ENCODE measurements at regions not wholly inside any gene's neighbourhood (a gene's known extent, or its start where the extent isn't known, plus 50 kb on each side); places are given as distances from the start of the nearest gene placed in this dataset.

- Histone ChIP-seq H3K79me2 (ENCODE audit: control insufficient read depth, insufficient read depth, low read length) (no peaks in the 10 kb centered on the region), H2AFZ (ENCODE audit: low read depth, low read length) (no peak overlapping the region), H3K4me2 (ENCODE audit: insufficient read depth, low read length) (no peak overlapping the region), H3K4me1 (replicated peaks in 1 of 2; ENCODE audit: control insufficient read depth in 2 of 2, insufficient read depth in 2 of 2, low read length in 2 of 2) (no peaks in the 10 kb centered on the region), H3K27me3 (ENCODE audit: control insufficient read depth in 2 of 2, insufficient read depth in 2 of 2, low read length in 2 of 2) (no peaks in the 10 kb centered on the region), H4K20me1 (replicated peaks; ENCODE audit: control insufficient read depth, insufficient read depth, low read length) (no peaks in the 10 kb centered on the region), H3K4me3 (no peak overlapping the region), H3K9ac (ENCODE audit: insufficient read depth in 1 of 2, low read depth in 2 of 2, low read length in 2 of 2) (no peak overlapping the region), H3K36me3 (ENCODE audit: control insufficient read depth, insufficient read depth, low read length) (no peaks in the 10 kb centered on the region), H3K9me3 (replicated peaks; ENCODE audit: control insufficient read depth, insufficient read depth, low read depth, low read length) (no peaks in the 10 kb centered on the region), H3K9me1 (ENCODE audit: control insufficient read depth, insufficient read depth, low read length) (no peaks in the 10 kb centered on the region), H3K27ac (ENCODE audit: extremely low read depth, low read depth, low read length) (no peak overlapping the region)
- FAIRE-seq, result no peak
- intact Hi-C loops (cut with micrococcal nuclease), result no loop called here
- in situ Hi-C loops (cut with MboI), result no loop called here
- POLR2A ChIA-PET, result no interaction called here
- CTCF ChIA-PET (ENCODE audit: low intra/inter-chr PET ratio), result no interaction called here
- no TSS peak for BruUV-seq (replicated peaks)
- no peak for DNase-seq (ENCODE audit: extremely low read depth in 1 of 4, low spot score in 3 of 4)
- 0% methylated on average over 2 of the region's 2 CpGs for WGBS (ENCODE audit: insufficient coverage, low coverage, missing lambda C conversion rate)
- no peak for ATAC-seq
- no peak for TF ChIP-seq PML (IDR thresholded peaks at IDR 0.05; ENCODE audit: low read length)
- no peak for TF ChIP-seq RCOR1 (IDR thresholded peaks at IDR 0.05; ENCODE audit: borderline replicate concordance in 1 of 2, low read depth in 2 of 2, low read length in 2 of 2)
- no peak for TF ChIP-seq E2F5 (CRISPR knock-in tag; IDR thresholded peaks at IDR 0.05)
- no peak for TF ChIP-seq SNAPC5 (CRISPR knock-in tag; IDR thresholded peaks at IDR 0.05)
- TF ChIP-seq TAF9B (IDR thresholded peaks at IDR 0.05; ENCODE audit: partially characterized antibody), result no peak
- no peak for TF ChIP-seq ZNF140 (CRISPR knock-in tag; IDR thresholded peaks at IDR 0.05)
These were observed 112.6 kb downstream of the BRMS1L start for GRCh38 chr14:35938770-35939169.

- Histone ChIP-seq H3K27me3 (ENCODE audit: control insufficient read depth in 2 of 2, insufficient read depth in 2 of 2, low read length in 2 of 2) (no peaks in the 10 kb centered on the region), H3K4me3 (no peak overlapping the region), H3K9ac (ENCODE audit: insufficient read depth in 1 of 2, low read depth in 2 of 2, low read length in 2 of 2) (no peak overlapping the region), H3K79me2 (ENCODE audit: control insufficient read depth, insufficient read depth, low read length) (no peaks in the 10 kb centered on the region), H3K4me2 (ENCODE audit: insufficient read depth, low read length) (no peak overlapping the region), H3K36me3 (ENCODE audit: control insufficient read depth, insufficient read depth, low read length) (no peaks in the 10 kb centered on the region), H3K9me3 (replicated peaks; ENCODE audit: control insufficient read depth, insufficient read depth, low read depth, low read length) (no peaks in the 10 kb centered on the region), H3K9me1 (ENCODE audit: control insufficient read depth, insufficient read depth, low read length) (no peaks in the 10 kb centered on the region), H2AFZ (ENCODE audit: low read depth, low read length) (no peak overlapping the region), H3K27ac (ENCODE audit: extremely low read depth, low read depth, low read length) (no peak overlapping the region), H4K20me1 (replicated peaks; ENCODE audit: control insufficient read depth, insufficient read depth, low read length) (no peaks in the 10 kb centered on the region), H3K4me1 (replicated peaks in 1 of 2; ENCODE audit: control insufficient read depth in 2 of 2, insufficient read depth in 2 of 2, low read length in 2 of 2) (no peaks in the 10 kb centered on the region)
- FAIRE-seq (no peak), ATAC-seq (no peak), DNase-seq (ENCODE audit: extremely low read depth in 1 of 4, low spot score in 3 of 4) (no peak)
- POLR2A ChIA-PET, result no interaction called here
- in situ Hi-C loops (cut with MboI), result no loop called here
- CTCF ChIA-PET (ENCODE audit: low intra/inter-chr PET ratio), result no interaction called here
- 0% methylated on average over 2 of the region's 2 CpGs for WGBS (ENCODE audit: insufficient coverage, low coverage, missing lambda C conversion rate)
- no TSS peak for BruUV-seq (replicated peaks)
- intact Hi-C loops (cut with micrococcal nuclease), result no loop called here
- TF ChIP-seq SMARCA5 (IDR thresholded peaks at IDR 0.05) (no peak), FOXA3 (CRISPR knock-in tag; conservative IDR thresholded peaks at IDR 0.05 in 1 of 2, IDR thresholded peaks at IDR 0.05 in 1 of 2) (no peak), MTA1 (IDR thresholded peaks at IDR 0.05; ENCODE audit: borderline replicate concordance) (no peak), TCF3 (CRISPR knock-in tag; IDR thresholded peaks at IDR 0.05) (no peak), SIX5 (IDR thresholded peaks at IDR 0.05; ENCODE audit: borderline replicate concordance in 1 of 2, insufficient read depth in 1 of 2, low read depth in 1 of 2, low read length in 2 of 2) (no peak), TRIM24 (IDR thresholded peaks at IDR 0.05) (no peak), SPI1 (IDR thresholded peaks at IDR 0.05; ENCODE audit: borderline replicate concordance, low read depth, low read length) (no peak), ZBTB5 (IDR thresholded peaks at IDR 0.05) (no peak), ZC3H4 (CRISPR knock-in tag; IDR thresholded peaks at IDR 0.05; ENCODE audit: borderline replicate concordance) (no peak), ERF (CRISPR knock-in tag; IDR thresholded peaks at IDR 0.05) (no peak)
These were observed 108.4 kb downstream of the BRMS1L start for GRCh38 chr14:35934499-35934898.

All from K562 (cell line).